Activated T-helper 1 cell treated with Interleukin-2 at 50 U/mL for 16 hours (primary cell): ENCODE measurements at regions not wholly inside any gene's neighbourhood (a gene's known extent, or its start where the extent isn't known, plus 50 kb on each side); places are given as distances from the start of the nearest gene placed in this dataset.

Experiments used
- DNase-seq: peaks from one replicate; pipeline ENCODE4 v3.0.0-alpha.2; 2020; ENCODE audit warnings: low read depth

DNA sequence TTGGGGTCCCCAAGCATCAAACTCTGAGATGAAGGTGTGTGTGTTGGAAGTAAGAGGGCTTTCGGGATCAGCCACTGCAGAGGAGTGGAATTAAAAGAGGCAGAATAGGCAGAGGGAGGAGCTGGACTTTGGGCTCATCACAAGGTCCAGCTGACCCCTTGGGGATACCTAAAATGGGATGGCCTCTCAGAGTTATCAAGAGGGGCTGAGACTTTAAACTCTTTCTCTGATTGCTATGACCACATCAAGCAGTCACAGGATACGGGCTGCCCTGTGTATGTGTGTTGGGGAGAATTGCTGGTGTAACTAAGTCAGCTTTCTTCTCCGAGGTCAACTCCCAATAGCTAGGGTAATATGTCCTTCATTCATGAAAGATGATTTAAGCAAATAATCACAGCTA is 127.7 kb upstream of the SLC14A2 start:
- no peak for DNase-seq

DNA sequence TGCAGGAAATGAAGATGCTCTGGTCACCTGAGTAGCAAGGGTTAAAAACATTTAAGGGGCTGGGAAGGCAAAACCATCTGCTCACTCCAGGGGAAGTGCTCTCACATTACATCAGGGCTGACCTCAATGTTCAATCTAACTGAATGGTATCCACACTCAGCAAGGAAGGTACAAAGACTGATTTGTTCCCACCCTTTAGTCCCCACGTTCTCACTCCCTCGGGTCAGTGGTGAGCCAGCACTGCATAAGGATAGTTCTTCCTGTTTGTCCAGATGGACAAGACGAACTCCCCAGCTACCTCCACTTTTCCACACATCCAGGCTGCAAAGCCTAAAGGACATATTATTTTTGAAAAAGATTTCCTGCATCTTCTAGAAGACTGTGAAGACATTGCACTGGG is 126.6 kb upstream of the SLC14A2 start:
- no peak for DNase-seq

- no peak for DNase-seq
Measured at GRCh38 chr18:45493830-45494229, 121.4 kb upstream of the SLC14A2 start.

- DNase-seq, result no peak
Measured at GRCh38 chr18:45494811-45495210, 120.5 kb upstream of the SLC14A2 start.

DNA sequence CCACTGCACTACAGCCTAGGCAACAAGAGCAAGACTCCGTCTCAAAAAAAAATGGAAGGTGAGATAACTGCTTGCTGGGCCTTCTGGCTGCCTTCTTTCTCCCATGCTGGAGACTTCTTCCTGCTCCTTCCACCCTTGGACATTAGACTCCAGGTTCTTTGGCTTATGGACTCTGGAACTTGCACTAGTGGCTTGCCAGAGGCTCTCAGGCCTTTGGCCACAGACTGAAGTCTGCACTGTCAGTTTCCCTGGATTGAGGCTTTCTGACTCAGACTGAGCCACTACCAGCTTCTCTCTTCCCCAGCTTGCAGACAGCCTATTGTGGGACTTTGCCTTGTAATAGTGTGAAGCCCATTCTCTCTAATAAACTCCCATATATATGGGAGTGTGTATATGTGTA is 118.5 kb upstream of the SLC14A2 start:
- DNase-seq, result no peak

GRCh38 chr18:45497595-45498286 is 117.5 kb upstream of the SLC14A2 start:
- DNase-seq, result no peak

GRCh38 chr18:45498287-45498658 is 117.0 kb upstream of the SLC14A2 start:
- DNase-seq, result no peak

GRCh38 chr18:45503990-45504389 is 111.3 kb upstream of the SLC14A2 start:
- no peak for DNase-seq

DNA sequence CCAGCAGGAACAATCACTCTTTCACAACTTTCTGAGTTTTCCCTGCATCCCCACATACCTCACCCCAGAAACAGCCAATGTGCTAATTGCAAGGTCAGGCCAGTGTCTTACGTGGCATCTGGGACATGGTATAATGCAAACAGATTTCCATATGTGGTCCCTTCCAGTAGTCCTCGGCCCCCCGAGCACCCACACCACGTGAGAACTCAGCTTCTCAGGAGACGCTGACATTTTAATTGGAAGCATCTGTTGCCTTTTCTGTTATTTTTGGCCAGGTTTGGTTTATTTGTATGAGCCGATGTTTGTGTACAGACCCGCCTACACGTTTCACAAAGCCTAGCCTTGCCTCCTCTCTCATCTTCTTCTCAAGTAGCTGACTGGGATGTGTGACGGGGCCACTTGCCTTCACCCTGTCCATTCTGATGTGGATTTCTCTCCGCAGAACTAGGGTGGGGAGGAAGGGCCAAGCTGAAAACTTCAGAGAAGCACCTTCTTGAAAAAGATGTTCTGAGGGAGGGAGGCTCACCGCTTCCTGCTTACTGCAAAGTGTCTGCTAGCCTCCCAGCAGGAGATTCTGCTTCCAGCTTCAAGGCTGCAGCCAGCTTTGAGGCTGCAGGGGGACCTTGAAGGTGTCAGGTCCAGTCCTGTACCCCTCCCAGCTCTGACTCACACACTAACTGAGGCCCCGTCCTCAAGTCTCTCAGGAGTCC is 109.6 kb upstream of the SLC14A2 start:
- DNase-seq, result no peak

DNA sequence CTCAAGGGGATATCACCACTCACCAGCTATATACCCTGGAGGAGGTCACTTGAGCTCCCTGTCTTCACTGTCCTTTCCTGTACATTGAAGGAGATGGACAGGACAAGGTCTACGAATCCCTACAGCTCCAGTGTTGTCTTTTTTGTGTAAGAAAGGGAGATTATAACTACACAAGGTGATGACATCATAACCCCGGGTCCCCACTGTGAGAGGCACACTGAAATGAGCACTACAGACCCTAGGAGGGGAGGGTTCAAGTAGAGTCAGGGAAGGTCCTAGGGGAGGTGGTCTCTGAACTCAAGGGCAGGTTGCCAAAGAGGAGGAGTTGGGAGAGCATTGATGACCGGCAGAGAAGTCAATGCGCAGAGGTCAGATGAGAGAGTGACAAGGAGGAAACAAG is 108.3 kb upstream of the SLC14A2 start:
- DNase-seq, result no peak

DNA sequence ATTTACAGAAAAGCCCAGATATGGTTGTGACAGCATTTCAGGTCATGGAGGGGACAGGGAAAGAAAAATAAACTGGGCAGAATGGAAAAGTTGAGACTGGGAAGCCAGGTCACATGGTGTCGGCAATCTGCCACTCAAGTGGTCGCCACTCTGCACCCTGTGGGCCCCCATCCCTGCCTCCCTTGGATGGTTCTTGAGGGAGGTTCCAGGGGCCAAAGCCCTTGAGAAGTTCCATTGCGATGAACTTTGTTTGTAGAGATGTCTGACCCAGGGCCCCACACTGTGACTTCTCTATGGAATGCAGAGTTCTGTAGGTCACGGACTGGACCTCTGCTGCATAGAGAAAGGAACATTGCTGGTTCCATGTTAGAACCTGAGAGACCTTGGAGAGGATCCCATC is 105.7 kb upstream of the SLC14A2 start:
- no peak for DNase-seq

GRCh38 chr18:45510656-45511055 is 104.6 kb upstream of the SLC14A2 start:
- DNase-seq, result no peak

- no peak for DNase-seq
Measured at GRCh38 chr18:45512363-45512953, 102.8 kb upstream of the SLC14A2 start.

- DNase-seq, result no peak
Measured at GRCh38 chr18:45517181-45517741, 98.0 kb upstream of the SLC14A2 start.

- DNase-seq, result no peak
Measured at GRCh38 chr18:45518311-45519155, 96.7 kb upstream of the SLC14A2 start.

- no peak for DNase-seq
Measured at GRCh38 chr18:45519411-45520280, 95.6 kb upstream of the SLC14A2 start.

DNA sequence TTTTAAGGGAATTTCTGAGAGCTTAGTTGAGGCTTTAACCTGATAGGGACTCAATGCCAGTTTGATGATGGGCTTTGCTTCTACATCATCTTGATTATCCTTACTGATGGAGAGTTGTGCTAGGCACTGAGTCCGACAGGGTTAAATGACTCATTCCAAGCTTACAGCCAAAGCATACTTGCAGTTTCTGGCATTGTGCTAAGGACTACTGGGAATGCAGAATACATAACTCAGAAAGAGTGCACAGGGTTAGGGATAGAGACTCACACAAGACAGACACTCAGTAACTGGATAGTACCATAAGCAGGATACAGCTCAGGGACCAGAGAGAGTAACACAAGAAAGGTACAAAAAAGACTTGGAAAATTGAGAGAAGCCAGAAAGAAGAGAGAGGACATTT is 94.1 kb upstream of the SLC14A2 start:
- no peak for DNase-seq

DNA sequence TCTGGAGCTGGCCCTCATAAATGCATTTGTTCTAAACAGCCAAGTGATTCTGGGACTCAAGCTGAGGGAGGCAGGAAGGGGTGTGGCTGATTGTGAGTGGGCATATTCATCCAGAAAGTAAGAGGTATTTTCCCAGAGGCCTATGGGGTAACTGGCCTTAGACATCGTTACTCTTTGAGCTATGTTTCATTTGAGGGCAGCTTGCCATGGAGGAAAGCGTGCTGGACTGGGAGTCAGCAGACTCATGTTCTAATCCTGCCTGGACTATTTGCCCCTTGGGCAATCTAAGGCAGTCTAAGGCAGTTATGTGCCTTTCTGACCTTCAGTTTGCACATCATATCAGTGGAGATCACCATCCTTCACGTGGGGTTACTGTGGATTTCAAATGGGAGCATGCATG is 93.5 kb upstream of the SLC14A2 start:
- no peak for DNase-seq

- no peak for DNase-seq
Measured at GRCh38 chr18:45522371-45522770, 92.9 kb upstream of the SLC14A2 start.

GRCh38 chr18:45525301-45525700 is 90.0 kb upstream of the SLC14A2 start:
- no peak for DNase-seq

- DNase-seq, result no peak
Measured at GRCh38 chr18:45526114-45526841, 89.0 kb upstream of the SLC14A2 start.
